GM21576 (cell line): ENCODE measurements at regions not wholly inside any gene's neighbourhood (a gene's known extent, or its start where the extent isn't known, plus 50 kb on each side); places are given as distances from the start of the nearest gene placed in this dataset.

Experiments
- ATAC-seq: cut with Tn5 transposase; IDR thresholded peaks from one replicate; pipeline ENCODE4 v1.9.1; 2021; ENCODE audit warnings: mild to moderate bottlenecking, moderate library complexity; ENCODE audit not compliant: unreplicated experiment

- ATAC-seq, result no peak
Measured at GRCh38 chr6:133748628-133749027, 140.3 kb upstream of the TCF21 start.

- ATAC-seq, result no peak
Measured at GRCh38 chr6:133749427-133749826, 139.5 kb upstream of the TCF21 start.

- ATAC-seq, result no peak
Measured at GRCh38 chr6:133752129-133752528, 136.8 kb upstream of the TCF21 start.

GRCh38 chr6:133753756-133754155 is 135.2 kb upstream of the TCF21 start:
- no peak for ATAC-seq

GRCh38 chr6:133754298-133754697 is 134.6 kb upstream of the TCF21 start:
- no peak for ATAC-seq

- ATAC-seq, result no peak
Measured at GRCh38 chr6:133756078-133756695, 132.7 kb upstream of the TCF21 start.

- no peak for ATAC-seq
Measured at GRCh38 chr6:133757335-133757734, 131.6 kb upstream of the TCF21 start.

GRCh38 chr6:133758815-133759335 is 130.0 kb upstream of the TCF21 start:
- ATAC-seq, result no peak

GRCh38 chr6:133759524-133759923 is 129.4 kb upstream of the TCF21 start:
- ATAC-seq, result no peak

- ATAC-seq, result no peak
Measured at GRCh38 chr6:133761706-133762105, 127.2 kb upstream of the TCF21 start.

- no peak for ATAC-seq
Measured at GRCh38 chr6:133764008-133764753, 124.7 kb upstream of the TCF21 start.

- ATAC-seq, result no peak
Measured at GRCh38 chr6:133764754-133765208, 124.1 kb upstream of the TCF21 start.

GRCh38 chr6:133767357-133767970 is 121.4 kb upstream of the TCF21 start:
- no peak for ATAC-seq

GRCh38 chr6:133768656-133769295 is 120.1 kb upstream of the TCF21 start:
- ATAC-seq, result no peak

- no peak for ATAC-seq
Measured at GRCh38 chr6:133769463-133769862, 119.5 kb upstream of the TCF21 start.

- no peak for ATAC-seq
Measured at GRCh38 chr6:133772567-133772966, 116.3 kb upstream of the TCF21 start.

- no peak for ATAC-seq
Measured at GRCh38 chr6:133773776-133774175, 115.1 kb upstream of the TCF21 start.

GRCh38 chr6:133774356-133774755 is 114.6 kb upstream of the TCF21 start:
- no peak for ATAC-seq

GRCh38 chr6:133778414-133779130 is 110.3 kb upstream of the TCF21 start:
- no peak for ATAC-seq

- no peak for ATAC-seq
Measured at GRCh38 chr6:133779916-133780695, 108.8 kb upstream of the TCF21 start.
